ENCODE measurements at regions not wholly inside any gene's neighbourhood (a gene's known extent, or its start where the extent isn't known, plus 50 kb on each side); places are given as distances from the start of the nearest gene placed in this dataset.

DNA sequence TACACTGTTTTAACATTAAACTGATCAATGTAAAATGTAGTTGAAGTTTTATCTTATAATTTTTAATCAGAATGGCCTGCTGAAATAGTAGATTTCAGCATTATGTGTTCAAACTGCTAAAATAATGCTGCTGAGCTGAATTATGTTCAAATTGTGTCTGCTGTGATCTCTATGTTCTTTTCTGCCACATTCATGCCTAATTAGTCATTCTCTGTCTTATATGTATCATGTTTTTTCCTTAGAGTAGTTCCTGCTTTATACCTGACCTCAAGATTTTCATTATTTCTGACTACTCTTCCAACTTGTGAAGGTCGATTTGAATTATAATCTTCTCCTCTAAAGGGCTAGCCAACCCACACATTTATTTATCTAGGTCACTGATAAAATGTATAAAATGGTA lies 476.7 kb upstream of the EPHA7 start:
- Histone ChIP-seq H3K4me3 (no peak overlapping the region), H3K4me1 (no peaks in the 10 kb centered on the region), H3K36me3 (no peaks in the 10 kb centered on the region), H3K9me3 (no peaks in the 10 kb centered on the region), H3K27ac (no peak overlapping the region), H3K27me3 (no peaks in the 10 kb centered on the region)
- 85 to 90% methylated on average over 1 of the region's 1 CpG for WGBS, 2 donors
- no peak for DNase-seq (ENCODE audit: low spot score in 2 of 2)
- TF ChIP-seq, protein P1, sequence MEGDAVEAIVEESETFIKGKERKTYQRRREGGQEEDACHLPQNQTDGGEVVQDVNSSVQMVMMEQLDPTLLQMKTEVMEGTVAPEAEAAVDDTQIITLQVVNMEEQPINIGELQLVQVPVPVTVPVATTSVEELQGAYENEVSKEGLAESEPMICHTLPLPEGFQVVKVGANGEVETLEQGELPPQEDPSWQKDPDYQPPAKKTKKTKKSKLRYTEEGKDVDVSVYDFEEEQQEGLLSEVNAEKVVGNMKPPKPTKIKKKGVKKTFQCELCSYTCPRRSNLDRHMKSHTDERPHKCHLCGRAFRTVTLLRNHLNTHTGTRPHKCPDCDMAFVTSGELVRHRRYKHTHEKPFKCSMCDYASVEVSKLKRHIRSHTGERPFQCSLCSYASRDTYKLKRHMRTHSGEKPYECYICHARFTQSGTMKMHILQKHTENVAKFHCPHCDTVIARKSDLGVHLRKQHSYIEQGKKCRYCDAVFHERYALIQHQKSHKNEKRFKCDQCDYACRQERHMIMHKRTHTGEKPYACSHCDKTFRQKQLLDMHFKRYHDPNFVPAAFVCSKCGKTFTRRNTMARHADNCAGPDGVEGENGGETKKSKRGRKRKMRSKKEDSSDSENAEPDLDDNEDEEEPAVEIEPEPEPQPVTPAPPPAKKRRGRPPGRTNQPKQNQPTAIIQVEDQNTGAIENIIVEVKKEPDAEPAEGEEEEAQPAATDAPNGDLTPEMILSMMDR (IDR thresholded peaks at IDR 0.05): no peak
- TF ChIP-seq POLR2A (IDR thresholded peaks at IDR 0.05): no peak
- TF ChIP-seq EP300 (IDR thresholded peaks at IDR 0.05): no peak

DNA sequence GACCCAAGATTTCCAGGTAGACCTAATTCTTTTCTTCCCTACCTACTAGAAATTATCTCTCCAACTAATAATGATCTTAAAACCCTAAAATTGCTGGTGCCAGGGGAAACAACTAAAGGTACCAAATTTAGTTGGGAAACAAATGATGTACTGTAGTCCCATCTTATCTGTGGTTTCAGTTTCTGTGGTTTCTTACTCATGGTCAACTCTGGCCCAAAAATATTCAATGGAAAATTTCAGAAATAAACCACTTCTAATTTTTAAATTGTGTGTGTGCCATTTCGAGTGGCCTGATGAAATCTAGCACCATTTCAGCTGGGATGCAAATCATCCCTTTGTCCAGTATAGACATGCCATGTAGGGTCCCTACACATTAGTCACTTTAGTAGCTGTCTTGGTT lies 475.2 kb upstream of the EPHA7 start:
- DNase-seq (ENCODE audit: low spot score in 2 of 2): no peak
- H3K27ac ChIP-seq: no peak overlapping the region
- WGBS, 2 donors: 84% methylated on average over 1 of the region's 1 CpG
- no peaks in the 10 kb centered on the region for H3K9me3 ChIP-seq
- H3K36me3 ChIP-seq: no peaks in the 10 kb centered on the region
- no peaks in the 10 kb centered on the region for H3K4me1 ChIP-seq
- TF ChIP-seq POLR2A (IDR thresholded peaks at IDR 0.05): no peak
- TF ChIP-seq, protein P1 (IDR thresholded peaks at IDR 0.05): no peak
- no peak for TF ChIP-seq EP300 (IDR thresholded peaks at IDR 0.05)
- no peak overlapping the region for H3K4me3 ChIP-seq
- H3K27me3 ChIP-seq: no peaks in the 10 kb centered on the region

DNA sequence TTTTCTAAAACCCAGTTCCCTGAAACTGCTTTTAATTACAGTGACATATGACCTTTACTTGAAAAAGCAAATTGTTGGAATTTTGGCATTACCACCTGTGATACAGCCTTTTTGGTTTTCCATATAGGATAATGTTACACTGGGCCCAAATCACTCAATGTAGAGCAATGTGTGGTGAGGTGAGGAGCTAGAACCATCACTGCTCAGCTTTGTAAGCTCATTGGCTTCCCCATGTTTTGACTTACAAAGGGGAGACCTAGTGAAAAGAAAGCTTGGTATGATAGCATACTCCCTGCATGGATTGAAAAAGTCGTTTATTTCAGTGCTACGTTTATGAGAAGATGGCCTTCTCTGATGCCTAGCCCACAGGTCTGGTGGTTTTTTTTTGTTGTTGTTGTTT lies 470.4 kb upstream of the EPHA7 start:
- Histone ChIP-seq H3K4me1 (no peaks in the 10 kb centered on the region), H3K9me3 (no peaks in the 10 kb centered on the region), H3K27ac (no peak overlapping the region), H3K27me3 (no peaks in the 10 kb centered on the region), H3K36me3 (no peaks in the 10 kb centered on the region), H3K4me3 (no peak overlapping the region)
- TF ChIP-seq POLR2A (IDR thresholded peaks at IDR 0.05) (no peak), EP300 (IDR thresholded peaks at IDR 0.05) (no peak)
- TF ChIP-seq, protein P1 (IDR thresholded peaks at IDR 0.05): no peak
- no peak for DNase-seq (ENCODE audit: low spot score in 2 of 2)
- 81 to 92% methylated on average over 2 of the region's 2 CpGs for WGBS, 2 donors

DNA sequence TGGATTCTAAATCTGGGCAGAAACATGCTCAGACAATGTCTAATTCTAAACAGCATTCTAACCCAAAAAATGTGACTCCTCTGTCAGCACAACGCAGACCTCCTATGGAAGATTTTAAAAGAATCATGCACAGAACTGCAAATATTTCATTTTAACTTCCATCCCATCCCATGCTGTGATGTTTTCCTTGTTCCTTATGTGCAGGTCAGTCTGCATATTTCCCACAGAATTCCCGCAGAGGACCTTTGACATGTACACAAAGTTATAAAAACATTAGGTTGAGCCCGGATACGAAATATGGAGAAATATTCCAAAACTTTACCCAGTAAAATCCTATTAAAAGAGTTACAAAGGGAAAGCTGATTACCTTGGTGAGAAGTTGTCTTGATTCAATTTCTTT lies 467.1 kb upstream of the EPHA7 start:
- Histone ChIP-seq H3K4me3 (no peak overlapping the region), H3K27me3 (no peaks in the 10 kb centered on the region), H3K4me1 (no peaks in the 10 kb centered on the region), H3K9me3 (no peaks in the 10 kb centered on the region), H3K36me3 (no peaks in the 10 kb centered on the region), H3K27ac (no peak overlapping the region)
- DNase-seq (ENCODE audit: low spot score in 2 of 2): no peak
- TF ChIP-seq, protein P1 (IDR thresholded peaks at IDR 0.05): no peak
- WGBS, 2 donors: 45 to 47% methylated on average over 4 of the region's 4 CpGs

DNA sequence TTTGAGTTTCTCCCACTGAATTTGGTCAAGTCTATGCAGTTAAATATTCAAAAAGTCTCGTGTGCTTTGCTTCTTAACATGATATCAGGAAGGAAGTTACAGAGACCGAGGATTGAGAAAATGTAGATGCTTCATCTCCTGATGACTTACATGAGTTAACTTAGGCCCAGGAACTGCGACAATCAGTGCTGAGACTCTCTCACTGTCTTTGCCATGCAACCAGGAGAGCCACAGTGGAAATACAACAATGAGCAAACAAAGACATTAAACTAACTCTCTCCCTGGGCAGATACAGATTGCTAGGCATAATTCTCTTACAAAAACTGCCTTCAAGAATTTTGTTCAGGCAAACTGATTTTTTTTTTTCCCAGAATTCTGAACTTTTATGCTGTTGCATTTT lies 440.6 kb upstream of the EPHA7 start:
- Histone ChIP-seq H3K36me3 (no peaks in the 10 kb centered on the region), H3K9me3 (peaks cover 0 to 4% (median 2%) of the 10 kb centered on the region in 4 donors), H3K4me1 (no peaks in the 10 kb centered on the region), H3K27ac (no peak overlapping the region), H3K4me3 (no peak overlapping the region), H3K27me3 (no peaks in the 10 kb centered on the region)
- 56 to 71% methylated on average over 3 of the region's 3 CpGs for WGBS, 2 donors
- DNase-seq (ENCODE audit: low spot score in 2 of 2): no peak
- TF ChIP-seq EP300 (IDR thresholded peaks at IDR 0.05): no peak
- TF ChIP-seq, protein P1 (IDR thresholded peaks at IDR 0.05): no peak
- TF ChIP-seq POLR2A (IDR thresholded peaks at IDR 0.05): no peak

Measured in tibial nerve (tissue), 4 donors.